ENCODE measurements at regions not wholly inside any gene's neighbourhood (a gene's known extent, or its start where the extent isn't known, plus 50 kb on each side); places are given as distances from the start of the nearest gene placed in this dataset.

DNA sequence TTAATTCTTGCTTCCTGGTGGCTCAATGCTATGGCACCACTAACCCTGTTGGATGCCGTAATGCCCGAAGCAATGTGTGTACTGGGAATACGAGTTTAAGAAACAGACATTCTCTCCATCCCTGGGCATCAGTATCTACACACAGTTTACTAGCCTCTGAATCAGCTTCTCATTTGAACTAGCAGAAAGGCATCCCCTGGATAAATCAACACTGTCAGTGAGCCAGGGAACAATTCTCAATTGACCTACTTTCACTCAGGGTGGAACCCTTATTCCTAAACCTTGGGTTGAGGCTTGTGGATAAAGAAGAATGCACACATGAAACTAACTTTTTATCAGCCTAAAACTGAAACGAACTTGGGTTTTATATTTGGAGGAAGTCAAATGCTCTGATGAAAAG lies 331.0 kb downstream of the GADD45G start:
- TF ChIP-seq, protein P1, sequence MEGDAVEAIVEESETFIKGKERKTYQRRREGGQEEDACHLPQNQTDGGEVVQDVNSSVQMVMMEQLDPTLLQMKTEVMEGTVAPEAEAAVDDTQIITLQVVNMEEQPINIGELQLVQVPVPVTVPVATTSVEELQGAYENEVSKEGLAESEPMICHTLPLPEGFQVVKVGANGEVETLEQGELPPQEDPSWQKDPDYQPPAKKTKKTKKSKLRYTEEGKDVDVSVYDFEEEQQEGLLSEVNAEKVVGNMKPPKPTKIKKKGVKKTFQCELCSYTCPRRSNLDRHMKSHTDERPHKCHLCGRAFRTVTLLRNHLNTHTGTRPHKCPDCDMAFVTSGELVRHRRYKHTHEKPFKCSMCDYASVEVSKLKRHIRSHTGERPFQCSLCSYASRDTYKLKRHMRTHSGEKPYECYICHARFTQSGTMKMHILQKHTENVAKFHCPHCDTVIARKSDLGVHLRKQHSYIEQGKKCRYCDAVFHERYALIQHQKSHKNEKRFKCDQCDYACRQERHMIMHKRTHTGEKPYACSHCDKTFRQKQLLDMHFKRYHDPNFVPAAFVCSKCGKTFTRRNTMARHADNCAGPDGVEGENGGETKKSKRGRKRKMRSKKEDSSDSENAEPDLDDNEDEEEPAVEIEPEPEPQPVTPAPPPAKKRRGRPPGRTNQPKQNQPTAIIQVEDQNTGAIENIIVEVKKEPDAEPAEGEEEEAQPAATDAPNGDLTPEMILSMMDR (IDR thresholded peaks at IDR 0.05): no peak
- peaks cover 1% of the 10 kb centered on the region for H3K4me1 ChIP-seq
- H3K4me3 ChIP-seq: no peak overlapping the region
- H3K9me3 ChIP-seq: no peaks in the 10 kb centered on the region
- DNase-seq (no peak), ATAC-seq (no peak)
- no peak overlapping the region for H3K27ac ChIP-seq
- H3K36me3 ChIP-seq: no peaks in the 10 kb centered on the region
- intact Hi-C loops (cut with DNase I): no loop called here
- no peaks in the 10 kb centered on the region for H3K27me3 ChIP-seq (ENCODE audit: low read depth)

DNA sequence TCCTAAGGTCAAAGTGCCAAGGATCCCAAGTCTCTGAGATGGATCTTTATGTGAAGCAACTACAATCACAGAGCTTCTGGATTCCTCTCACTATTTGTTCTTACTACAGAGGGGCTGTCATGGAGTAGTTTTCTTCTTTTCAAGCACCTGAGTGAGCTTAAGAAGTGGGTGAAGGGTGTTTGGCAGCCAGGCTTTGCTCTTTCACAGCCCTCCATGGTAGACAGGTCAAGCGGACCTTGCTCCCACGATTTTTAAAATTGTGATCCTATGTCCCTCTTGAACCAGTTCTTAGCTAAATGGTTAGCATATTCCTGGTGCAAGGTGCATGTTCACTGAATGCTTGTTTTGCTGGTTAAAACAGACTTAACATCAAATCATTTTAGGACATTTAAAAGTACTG lies 332.2 kb downstream of the GADD45G start:
- intact Hi-C loops (cut with DNase I): no loop called here
- no peaks in the 10 kb centered on the region for H3K4me1 ChIP-seq
- H3K27me3 ChIP-seq (ENCODE audit: low read depth): no peaks in the 10 kb centered on the region
- no peaks in the 10 kb centered on the region for H3K36me3 ChIP-seq
- ATAC-seq (no peak), DNase-seq (no peak)
- no peak overlapping the region for H3K4me3 ChIP-seq
- no peaks in the 10 kb centered on the region for H3K9me3 ChIP-seq
- TF ChIP-seq, protein P1 (IDR thresholded peaks at IDR 0.05): no peak
- H3K27ac ChIP-seq: no peak overlapping the region

DNA sequence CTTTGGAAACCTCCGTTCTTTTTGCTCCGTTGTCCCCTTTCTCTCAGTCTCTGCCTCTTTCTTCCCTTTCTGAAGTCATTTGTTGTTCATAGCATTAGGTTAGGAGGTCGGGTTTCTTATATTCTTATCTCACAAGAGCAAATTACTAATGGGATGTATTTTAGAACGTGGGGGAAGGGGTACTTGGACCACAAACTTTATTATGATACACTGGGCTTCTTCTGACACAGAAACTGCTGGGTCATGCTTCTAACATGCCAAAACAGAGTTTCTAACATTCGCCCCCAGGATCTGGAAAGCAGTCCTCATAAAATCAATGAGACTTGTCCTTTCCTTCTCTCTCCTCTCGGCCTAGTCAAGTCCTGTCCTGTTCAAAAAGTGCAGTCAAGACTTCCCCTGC lies 334.4 kb downstream of the GADD45G start:
- Histone ChIP-seq H3K9me3 (no peaks in the 10 kb centered on the region), H3K4me3 (no peak overlapping the region), H3K27ac (no peak overlapping the region), H3K4me1 (no peaks in the 10 kb centered on the region), H3K27me3 (ENCODE audit: low read depth) (no peaks in the 10 kb centered on the region), H3K36me3 (no peaks in the 10 kb centered on the region)
- ATAC-seq (no peak), DNase-seq (no peak)
- TF ChIP-seq, protein P1 (IDR thresholded peaks at IDR 0.05): no peak
- intact Hi-C loops (cut with DNase I): no loop called here

DNA sequence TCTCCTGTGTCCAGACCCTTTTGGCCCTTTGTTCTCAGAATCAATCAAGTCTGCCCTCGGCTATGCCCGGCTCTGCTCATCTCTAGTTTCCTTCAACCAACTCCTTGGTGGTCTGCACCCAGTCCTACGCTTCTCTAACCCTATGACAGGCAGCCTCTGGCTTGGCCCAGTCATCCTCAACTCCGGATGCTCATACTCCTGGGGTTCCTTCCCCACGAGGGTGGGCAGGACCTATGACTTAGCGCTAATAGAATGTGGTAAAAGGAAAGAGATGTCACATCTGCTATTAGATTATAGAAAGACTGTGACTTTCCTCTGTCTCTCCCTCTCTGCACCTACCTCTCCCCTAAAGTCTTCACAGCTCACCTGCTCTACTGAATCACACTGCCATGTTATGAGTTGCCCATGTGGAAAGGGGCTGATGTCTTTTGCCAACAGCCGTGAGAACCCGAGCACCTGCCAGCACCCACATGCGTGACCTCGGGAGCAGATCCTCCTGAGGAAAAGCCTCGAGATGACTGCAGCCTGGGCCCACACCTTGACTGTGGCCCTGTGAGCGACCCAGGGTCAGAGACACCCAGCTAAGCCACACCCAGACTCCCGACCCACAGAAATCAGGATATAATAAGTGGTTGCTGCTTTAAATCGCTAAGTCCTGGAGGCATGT lies 334.9 kb downstream of the GADD45G start:
- H3K4me1 ChIP-seq: no peaks in the 10 kb centered on the region
- ATAC-seq: no peak
- no peak for DNase-seq
- TF ChIP-seq, protein P1 (IDR thresholded peaks at IDR 0.05): no peak
- no peak overlapping the region for H3K27ac ChIP-seq
- intact Hi-C loops (cut with DNase I): no loop called here
- H3K27me3 ChIP-seq (ENCODE audit: low read depth): no peaks in the 10 kb centered on the region
- no peak overlapping the region for H3K4me3 ChIP-seq
- no peaks in the 10 kb centered on the region for H3K9me3 ChIP-seq
- no peaks in the 10 kb centered on the region for H3K36me3 ChIP-seq

DNA sequence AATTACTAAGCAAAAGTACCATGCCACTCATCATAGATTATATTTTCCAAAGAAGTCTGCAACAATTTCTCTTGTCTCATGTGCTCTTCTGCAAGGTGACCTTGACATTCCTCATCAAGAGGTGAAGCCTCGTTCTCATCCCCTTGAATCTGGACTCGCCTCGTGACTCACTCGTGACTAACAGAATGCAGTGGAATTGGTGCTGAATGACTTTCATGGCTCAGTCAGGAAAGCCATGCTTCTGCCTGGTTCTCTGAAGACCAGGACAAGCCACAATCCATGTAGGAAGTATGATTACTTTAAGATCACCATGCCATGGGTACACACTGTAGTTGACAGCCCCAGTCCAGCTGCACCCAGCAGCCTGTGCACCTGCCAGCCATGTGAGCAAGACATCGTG lies 335.8 kb downstream of the GADD45G start:
- H3K27ac ChIP-seq: no peak overlapping the region
- TF ChIP-seq, protein P1 (IDR thresholded peaks at IDR 0.05): no peak
- intact Hi-C loops (cut with DNase I): no loop called here

More for the DNA sequence above, 335.8 kb downstream of the GADD45G start:
- no peak for DNase-seq
- Histone ChIP-seq H3K4me3 (no peak overlapping the region), H3K36me3 (no peaks in the 10 kb centered on the region), H3K4me1 (no peaks in the 10 kb centered on the region), H3K9me3 (no peaks in the 10 kb centered on the region), H3K27me3 (ENCODE audit: low read depth) (no peaks in the 10 kb centered on the region)
- ATAC-seq: no peak

Data from lower lobe of right lung (tissue), 2 donors.